ENCODE measurements at regions not wholly inside any gene's neighbourhood (a gene's known extent, or its start where the extent isn't known, plus 50 kb on each side); places are given as distances from the start of the nearest gene placed in this dataset.

GRCh38 chr20:22093122-22093521, 387.7 kb downstream of the PAX1 start:
- ChIA-PET CTCF (no interaction called here), POLR2A (ENCODE audit: unreplicated experiment) (no interaction called here)
- no peak for ATAC-seq
- intact Hi-C loops (cut with micrococcal nuclease), result no loop called here
- no peaks in the 10 kb centered on the region for H3K79me2 ChIP-seq (ENCODE audit: low read length)
- no peak overlapping the region for H3K9ac ChIP-seq (ENCODE audit: low read length)
- no peak overlapping the region for H3K4me2 ChIP-seq (ENCODE audit: low read length)
- no peaks in the 10 kb centered on the region for H3K4me1 ChIP-seq (ENCODE audit: insufficient read depth, low read length)
- no peak for TF ChIP-seq CTCF (conservative IDR thresholded peaks at IDR 0.05; ENCODE audit: low read depth, low read length)
- TF ChIP-seq EZH2phosphoT487 (IDR thresholded peaks at IDR 0.05; ENCODE audit: borderline replicate concordance, low read length), result no peak
- TF ChIP-seq EZH2 (IDR thresholded peaks at IDR 0.05; ENCODE audit: low read length, unreplicated experiment), result no peak
- no peaks in the 10 kb centered on the region for H4K20me1 ChIP-seq (ENCODE audit: low read length)
- no peaks in the 10 kb centered on the region for H3K9me2 ChIP-seq (replicated peaks; ENCODE audit: low read length)
- H3F3A ChIP-seq (ENCODE audit: low read length, unreplicated experiment), result no peaks in the 10 kb centered on the region
- no peak overlapping the region for H2AFZ ChIP-seq (ENCODE audit: low read length)
- H3K4me3 ChIP-seq (ENCODE audit: low read length), result no peak overlapping the region
- no peaks in the 10 kb centered on the region for H3K36me3 ChIP-seq (ENCODE audit: low read depth, low read length)
- no peaks in the 10 kb centered on the region for H3K27me3 ChIP-seq (ENCODE audit: low read length)
- no peak overlapping the region for H3K27ac ChIP-seq (ENCODE audit: low read length)
- BruUV-seq (replicated peaks), result no TSS peak
- H3K9me3 ChIP-seq (ENCODE audit: low read length), result peaks cover 8% of the 10 kb centered on the region; the same call in 1 of the 2 replicates
- no peak for DNase-seq

DNA sequence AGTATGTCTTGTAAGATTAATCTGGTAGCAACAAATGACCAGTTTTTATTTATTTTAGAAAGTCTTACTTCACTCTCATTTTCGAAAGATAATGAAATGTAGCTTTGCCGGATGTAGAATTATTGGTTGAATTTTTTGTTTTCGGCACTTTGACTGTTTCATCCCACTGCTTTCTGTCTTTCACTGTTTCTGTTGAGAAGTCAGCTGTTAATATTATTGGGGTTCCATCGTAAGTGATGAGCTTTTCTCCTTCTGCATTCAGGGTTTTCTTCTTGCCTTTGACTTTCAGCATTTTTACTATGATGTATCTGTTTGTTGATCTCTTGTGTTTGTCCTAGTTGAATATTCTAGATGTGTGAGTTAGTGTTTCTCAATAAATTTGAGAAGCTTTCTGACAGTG, 383.4 kb downstream of the PAX1 start:
- H3K9me2 ChIP-seq (replicated peaks; ENCODE audit: low read length), result no peaks in the 10 kb centered on the region
- intact Hi-C loops (cut with micrococcal nuclease), result no loop called here
- no peaks in the 10 kb centered on the region for H3K4me1 ChIP-seq (ENCODE audit: insufficient read depth, low read length)
- H3K4me2 ChIP-seq (ENCODE audit: low read length), result no peak overlapping the region
- H3K79me2 ChIP-seq (ENCODE audit: low read length), result no peaks in the 10 kb centered on the region
- H3F3A ChIP-seq (ENCODE audit: low read length, unreplicated experiment), result no peaks in the 10 kb centered on the region
- H3K27me3 ChIP-seq (ENCODE audit: low read length), result no peaks in the 10 kb centered on the region
- no peaks in the 10 kb centered on the region for H4K20me1 ChIP-seq (ENCODE audit: low read length)
- ChIA-PET CTCF (no interaction called here), POLR2A (ENCODE audit: unreplicated experiment) (no interaction called here)
- no TSS peak for BruUV-seq (replicated peaks)
- H3K9ac ChIP-seq (ENCODE audit: low read length), result no peak overlapping the region
- DNase-seq (no peak), ATAC-seq (no peak)
- H3K27ac ChIP-seq (ENCODE audit: low read length), result no peak overlapping the region
- no peak for TF ChIP-seq EZH2phosphoT487 (IDR thresholded peaks at IDR 0.05; ENCODE audit: borderline replicate concordance, low read length)
- no peak for TF ChIP-seq EZH2 (IDR thresholded peaks at IDR 0.05; ENCODE audit: low read length, unreplicated experiment)
- no peak for TF ChIP-seq CTCF (conservative IDR thresholded peaks at IDR 0.05; ENCODE audit: low read depth, low read length)
- H3K9me3 ChIP-seq (ENCODE audit: low read length), result peaks cover 8% of the 10 kb centered on the region; the same call in 1 of the 2 replicates
- H3K4me3 ChIP-seq (ENCODE audit: low read length), result no peak overlapping the region
- H3K36me3 ChIP-seq (ENCODE audit: low read depth, low read length), result no peaks in the 10 kb centered on the region
- H2AFZ ChIP-seq (ENCODE audit: low read length), result no peak overlapping the region

GRCh38 chr20:22080985-22081384, 375.5 kb downstream of the PAX1 start:
- Histone ChIP-seq H3K27ac (ENCODE audit: low read length) (no peak overlapping the region), H3F3A (ENCODE audit: low read length, unreplicated experiment) (no peaks in the 10 kb centered on the region), H3K9me2 (replicated peaks; ENCODE audit: low read length) (no peaks in the 10 kb centered on the region), H2AFZ (ENCODE audit: low read length) (no peak overlapping the region), H3K4me2 (ENCODE audit: low read length) (no peak overlapping the region), H3K4me1 (ENCODE audit: insufficient read depth, low read length) (no peaks in the 10 kb centered on the region), H3K79me2 (ENCODE audit: low read length) (no peaks in the 10 kb centered on the region), H3K9me3 (ENCODE audit: low read length) (no peaks in the 10 kb centered on the region), H3K9ac (ENCODE audit: low read length) (no peak overlapping the region), H3K36me3 (ENCODE audit: low read depth, low read length) (no peaks in the 10 kb centered on the region), H4K20me1 (ENCODE audit: low read length) (no peaks in the 10 kb centered on the region), H3K4me3 (ENCODE audit: low read length) (no peak overlapping the region), H3K27me3 (ENCODE audit: low read length) (no peaks in the 10 kb centered on the region)
- DNase-seq, result peak; percentile 67
- ChIA-PET CTCF (no interaction called here), POLR2A (ENCODE audit: unreplicated experiment) (no interaction called here)
- TF ChIP-seq EZH2 (IDR thresholded peaks at IDR 0.05; ENCODE audit: low read length, unreplicated experiment), result no peak
- TF ChIP-seq CTCF (conservative IDR thresholded peaks at IDR 0.05; ENCODE audit: low read depth, low read length), result no peak
- no peak for TF ChIP-seq EZH2phosphoT487 (IDR thresholded peaks at IDR 0.05; ENCODE audit: borderline replicate concordance, low read length)
- intact Hi-C loops (cut with micrococcal nuclease), result no loop called here
- no TSS peak for BruUV-seq (replicated peaks)
- ATAC-seq, result no peak

All from PC-3 (cell line).